Progenitor cell of endocrine pancreas (in vitro differentiated cells): ENCODE measurements at regions not wholly inside any gene's neighbourhood (a gene's known extent, or its start where the extent isn't known, plus 50 kb on each side); places are given as distances from the start of the nearest gene placed in this dataset.

Experiments used
- DNase-seq: peaks from one replicate; pipeline ENCODE4 v3.0.0; 2021; ENCODE audit warnings: low spot score; ENCODE audit not compliant: unreplicated experiment
- H3K27ac Mint-ChIP-seq: 2 replicates; pipeline ENCODE4 v1.8.0; 2021; ENCODE audit warnings: mild to moderate bottlenecking, moderate library complexity, mixed read lengths
- H3K27me3 Mint-ChIP-seq: 2 replicates; pipeline ENCODE4 v1.8.0; 2021; ENCODE audit warnings: mixed read lengths
- H3K36me3 Mint-ChIP-seq: 2 replicates; pipeline ENCODE4 v1.8.0; 2022; ENCODE audit warnings: mixed read lengths; ENCODE audit not compliant: insufficient read depth
- H3K4me1 Mint-ChIP-seq: 2 replicates; pipeline ENCODE4 v1.8.0; 2021; ENCODE audit warnings: low read depth, mixed read lengths
- H3K4me3 Mint-ChIP-seq: 2 replicates; pipeline ENCODE4 v1.8.0; 2021; ENCODE audit warnings: low read depth, mild to moderate bottlenecking, moderate library complexity, mixed read lengths
- H3K9me3 Mint-ChIP-seq: 2 replicates; pipeline ENCODE4 v1.8.0; 2021; ENCODE audit warnings: low read depth, mixed read lengths
- CTCF ChIP-seq: fragments of 200-600 bp; sonication (generic); IDR thresholded peaks from one replicate; pipeline ENCODE4 v1.5.0; 2021; ENCODE audit warnings: antibody characterized with exemption, mild to moderate bottlenecking; ENCODE audit not compliant: unreplicated experiment

GRCh38 chr10:107619139-107619538 lies 454.6 kb upstream of the SORCS1 start:
- H3K4me3 Mint-ChIP-seq = no peak overlapping the region
- H3K27me3 Mint-ChIP-seq = no peaks in the 10 kb centered on the region
- no peaks in the 10 kb centered on the region for H3K36me3 Mint-ChIP-seq
- no peak for DNase-seq
- no peak for TF ChIP-seq CTCF
- peaks cover 2% of the 10 kb centered on the region for H3K9me3 Mint-ChIP-seq
- peaks cover 1% of the 10 kb centered on the region for H3K4me1 Mint-ChIP-seq
- H3K27ac Mint-ChIP-seq = no peak overlapping the region

GRCh38 chr10:107618504-107618994 lies 454.0 kb upstream of the SORCS1 start:
- TF ChIP-seq CTCF = no peak
- no peak for DNase-seq

GRCh38 chr10:107616463-107617410 lies 452.2 kb upstream of the SORCS1 start:
- TF ChIP-seq CTCF = no peak
- H3K4me3 Mint-ChIP-seq = no peak overlapping the region
- H3K4me1 Mint-ChIP-seq = peaks cover 1% of the 10 kb centered on the region
- no peak for DNase-seq
- H3K27ac Mint-ChIP-seq = no peak overlapping the region
- no peaks in the 10 kb centered on the region for H3K9me3 Mint-ChIP-seq
- no peaks in the 10 kb centered on the region for H3K27me3 Mint-ChIP-seq
- no peaks in the 10 kb centered on the region for H3K36me3 Mint-ChIP-seq

More at GRCh38 chr10:107618504-107618994, 454.0 kb upstream of the SORCS1 start:
- no peaks in the 10 kb centered on the region for H3K36me3 Mint-ChIP-seq
- H3K4me3 Mint-ChIP-seq = no peak overlapping the region
- H3K9me3 Mint-ChIP-seq = no peaks in the 10 kb centered on the region
- peaks cover 1% of the 10 kb centered on the region for H3K4me1 Mint-ChIP-seq
- no peak overlapping the region for H3K27ac Mint-ChIP-seq
- no peaks in the 10 kb centered on the region for H3K27me3 Mint-ChIP-seq

- Mint-ChIP-seq H3K27me3 (no peaks in the 10 kb centered on the region), H3K4me3 (no peak overlapping the region), H3K4me1 (peaks cover 1% of the 10 kb centered on the region), H3K9me3 (no peaks in the 10 kb centered on the region), H3K36me3 (no peaks in the 10 kb centered on the region), H3K27ac (no peak overlapping the region)
- DNase-seq = no peak
- no peak for TF ChIP-seq CTCF
These were observed 451.5 kb upstream of the SORCS1 start for GRCh38 chr10:107616031-107616430.

- no peaks in the 10 kb centered on the region for H3K36me3 Mint-ChIP-seq
- H3K9me3 Mint-ChIP-seq = no peaks in the 10 kb centered on the region
These were observed 450.6 kb upstream of the SORCS1 start for GRCh38 chr10:107614939-107615685.

More at GRCh38 chr10:107614939-107615685, 450.6 kb upstream of the SORCS1 start:
- no peak overlapping the region for H3K27ac Mint-ChIP-seq
- no peak overlapping the region for H3K4me3 Mint-ChIP-seq
- peaks cover 1% of the 10 kb centered on the region for H3K4me1 Mint-ChIP-seq
- H3K27me3 Mint-ChIP-seq = no peaks in the 10 kb centered on the region
- DNase-seq = no peak
- TF ChIP-seq CTCF = no peak
